AG09309 (cell line): ENCODE measurements at regions not wholly inside any gene's neighbourhood (a gene's known extent, or its start where the extent isn't known, plus 50 kb on each side); places are given as distances from the start of the nearest gene placed in this dataset.
A peak's percentile ranks its signal among the peaks of the same experiment; 100 is the strongest.

Source experiments
- DNase-seq: peaks from one replicate; pipeline ENCODE4 v3.0.0-alpha.2; 2010; ENCODE audit warnings: low read depth
- H3K4me3 ChIP-seq: 2 replicates; pipeline ENCODE4 v1.5.1; 2011; ENCODE audit warnings: mild to moderate bottlenecking, low read depth, low read length, moderate library complexity; ENCODE audit not compliant: control insufficient read depth
- CTCF ChIP-seq: IDR thresholded peaks from 2 replicates; pipeline ENCODE4 v1.5.1; 2011; ENCODE audit warnings: mild to moderate bottlenecking, low read depth, low read length, inconsistent platforms; ENCODE audit not compliant: insufficient read depth, control insufficient read depth; ENCODE audit errors: missing control alignments

DNA sequence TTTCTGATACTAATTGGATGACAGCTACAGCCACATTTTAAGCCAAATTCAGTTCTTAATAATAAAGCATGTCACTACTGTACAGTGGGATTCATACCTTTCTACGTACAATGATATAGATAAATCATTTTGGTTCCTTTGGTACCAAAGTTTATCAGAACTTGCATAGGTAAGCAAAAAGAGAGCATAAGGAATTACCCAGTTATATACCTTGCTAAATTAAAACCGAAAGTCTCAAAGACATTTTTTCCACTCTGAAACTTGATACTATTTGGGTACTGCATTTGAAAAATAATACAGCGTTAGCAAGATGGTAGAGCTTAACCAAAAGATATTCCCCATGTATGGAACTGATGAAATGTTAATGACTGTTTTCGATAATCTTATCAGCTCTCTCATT lies 400.9 kb upstream of the ADGRL3 start:
- no peak for TF ChIP-seq CTCF

GRCh38 chr4:60800701-60801100 lies 399.4 kb upstream of the ADGRL3 start:
- H3K4me3 ChIP-seq = no peak overlapping the region
- TF ChIP-seq CTCF = no peak
- no peak for DNase-seq

More for the DNA sequence above, 400.9 kb upstream of the ADGRL3 start:
- no peak overlapping the region for H3K4me3 ChIP-seq
- no peak for DNase-seq

DNA sequence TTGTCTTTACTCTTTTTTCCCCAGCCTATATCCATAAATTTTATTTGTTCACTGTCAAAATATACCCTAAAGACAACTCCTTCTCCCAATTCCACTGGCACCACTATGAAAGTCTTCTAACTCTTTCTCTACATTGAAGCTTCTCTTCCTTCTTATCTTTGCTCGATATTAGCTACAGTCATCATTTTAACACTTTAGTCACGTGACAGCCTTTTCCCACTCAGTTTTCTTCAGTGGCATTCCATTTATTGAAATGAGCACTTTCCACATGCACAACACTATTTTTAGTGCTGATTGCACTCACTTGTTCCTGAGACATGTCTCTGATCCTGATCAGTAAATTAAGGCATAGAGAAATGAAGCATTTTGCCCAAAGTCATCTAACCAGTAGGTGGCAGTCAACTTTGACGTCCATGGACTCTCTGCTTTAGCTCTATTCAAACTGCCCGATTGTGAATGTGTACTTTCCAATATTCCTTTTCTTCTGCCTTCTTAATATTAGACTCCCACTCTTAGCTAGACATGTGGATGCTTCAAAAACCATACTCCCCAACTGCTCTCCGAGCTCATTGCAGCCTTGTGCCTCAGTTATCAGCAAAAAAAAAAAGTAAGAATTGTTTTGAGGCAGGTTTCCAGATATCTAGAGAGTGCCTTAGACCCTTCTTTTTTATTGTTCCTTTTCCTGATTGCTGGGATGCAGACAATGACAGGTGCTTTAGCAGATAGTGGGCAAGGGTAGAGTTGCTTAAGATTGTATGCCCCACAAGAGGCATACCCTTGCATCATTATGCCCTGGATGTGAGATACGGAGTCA lies 394.4 kb upstream of the ADGRL3 start:
- DNase-seq = no peak
- TF ChIP-seq CTCF = peak; percentile 59
- no peak overlapping the region for H3K4me3 ChIP-seq

DNA sequence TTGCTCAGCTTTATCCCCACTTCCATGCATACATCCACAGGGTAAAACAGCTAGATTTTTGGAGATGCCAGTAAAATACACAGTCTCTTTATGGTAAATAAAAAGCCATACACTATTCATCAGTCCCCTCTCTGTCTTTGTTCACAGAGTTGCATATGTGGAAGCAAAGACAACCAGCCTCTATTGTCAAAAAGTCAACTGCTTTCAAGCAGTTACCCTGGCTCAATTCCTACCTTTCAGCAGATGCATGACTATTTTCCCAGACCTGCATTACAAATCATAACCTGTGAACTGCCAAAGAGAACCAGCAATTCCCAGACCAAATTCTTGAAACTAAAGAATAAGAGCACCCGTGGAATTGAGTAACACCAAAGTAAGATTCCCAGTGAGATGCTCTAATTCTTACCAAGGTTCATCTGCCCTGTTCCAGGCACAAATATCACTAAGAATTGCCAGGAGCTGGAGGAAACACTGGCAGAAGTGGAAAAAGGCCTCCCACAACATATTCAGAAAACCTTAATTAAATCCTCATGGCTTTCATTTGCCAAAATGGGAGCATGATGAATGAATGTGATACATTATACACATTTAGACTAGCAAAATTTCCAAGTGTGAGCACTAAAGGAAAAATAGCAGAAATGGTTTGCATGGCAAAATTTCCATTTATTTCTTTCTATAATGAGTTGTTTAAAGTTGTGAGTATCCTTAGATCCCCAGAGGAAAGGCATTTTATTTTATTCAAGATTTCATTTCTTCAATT lies 391.2 kb upstream of the ADGRL3 start:
- no peak overlapping the region for H3K4me3 ChIP-seq
- DNase-seq = no peak
- no peak for TF ChIP-seq CTCF

- H3K4me3 ChIP-seq = no peak overlapping the region
- no peak for TF ChIP-seq CTCF
- DNase-seq = no peak
Measured at GRCh38 chr4:60809486-60809800, 390.7 kb upstream of the ADGRL3 start.

DNA sequence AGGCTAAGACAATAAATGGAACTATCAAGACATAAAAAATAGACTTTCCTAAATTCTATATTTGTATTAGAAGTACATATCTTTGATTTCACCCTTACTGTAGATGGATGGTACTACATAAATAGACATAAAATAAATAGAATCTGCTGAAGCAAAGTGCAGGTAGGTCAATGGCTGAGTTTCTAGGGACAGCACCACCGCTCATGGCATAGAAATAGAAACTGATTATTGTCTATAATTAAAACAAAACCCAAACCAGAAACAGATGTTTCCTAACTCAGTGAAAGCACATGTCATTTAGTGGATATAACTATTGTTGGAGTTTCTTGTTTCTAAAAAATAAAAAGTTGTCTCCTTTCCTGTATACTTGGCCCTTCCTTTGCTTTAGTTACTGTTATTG lies 387.3 kb upstream of the ADGRL3 start:
- DNase-seq = no peak
- H3K4me3 ChIP-seq = no peak overlapping the region
- no peak for TF ChIP-seq CTCF
